Parathyroid adenoma (tissue), 2 donors: ENCODE measurements at regions not wholly inside any gene's neighbourhood (a gene's known extent, or its start where the extent isn't known, plus 50 kb on each side); places are given as distances from the start of the nearest gene placed in this dataset.

Experiments used
- H2AFZ ChIP-seq: fragments of 300-600 bp; sonication (generic); one replicate; pipeline ENCODE4 v1.7.0; 2017; ENCODE audit warnings: antibody characterized with exemption, mild to moderate bottlenecking
- H3K27ac ChIP-seq: fragments of 300-600 bp; sonication (generic); one replicate; pipeline ENCODE4 v1.7.0; 2017
- H3K27me3 ChIP-seq: fragments of 300-600 bp; sonication (generic); one replicate; pipeline ENCODE4 v1.7.0; 2017; ENCODE audit warnings: low read length; ENCODE audit not compliant: control insufficient read depth, insufficient read depth
- H3K36me3 ChIP-seq: fragments of 300-600 bp; sonication (generic); one replicate; pipeline ENCODE4 v1.7.0; 2017; ENCODE audit warnings: low read length; ENCODE audit not compliant: control insufficient read depth, insufficient read depth
- H3K4me1 ChIP-seq: fragments of 300-600 bp; sonication (generic); one replicate; pipeline ENCODE4 v1.7.0; 2017; ENCODE audit warnings: control low read depth
- H3K4me2 ChIP-seq: fragments of 300-600 bp; sonication (generic); one replicate; pipeline ENCODE4 v1.7.0; 2017; ENCODE audit warnings: low read length
- H3K4me3 ChIP-seq: fragments of 300-600 bp; sonication (generic); one replicate; pipeline ENCODE4 v1.7.0; 2017; ENCODE audit warnings: low read depth, low read length
- H3K79me2 ChIP-seq: fragments of 300-600 bp; sonication (generic); one replicate; pipeline ENCODE4 v1.7.0; 2017; ENCODE audit warnings: control low read depth
- H3K9ac ChIP-seq: fragments of 300-600 bp; sonication (generic); one replicate; pipeline ENCODE4 v1.7.0; 2017; ENCODE audit warnings: mild to moderate bottlenecking
- H3K9me3 ChIP-seq: fragments of 300-600 bp; sonication (generic); one replicate; pipeline ENCODE4 v1.7.0; 2017; ENCODE audit warnings: low read length; ENCODE audit not compliant: control insufficient read depth
- CTCF ChIP-seq: fragments of 300-600 bp; sonication (generic); IDR thresholded peaks from one replicate; pipeline ENCODE4 v1.7.0; 2017; ENCODE audit warnings: antibody characterized with exemption, mild to moderate bottlenecking
- donor health status: primary hyperparathyroidism.

GRCh38 chr10:131638880-131639278, 261.9 kb upstream of the PPP2R2D start:
- Histone ChIP-seq H3K27me3 (no peaks in the 10 kb centered on the region), H3K4me3 (no peak overlapping the region), H3K9ac (no peak overlapping the region), H3K4me2 (no peak overlapping the region), H3K9me3 (no peaks in the 10 kb centered on the region), H2AFZ (no peak overlapping the region), H3K36me3 (no peaks in the 10 kb centered on the region), H3K79me2 (no peaks in the 10 kb centered on the region), H3K4me1 (no peaks in the 10 kb centered on the region), H3K27ac (no peak overlapping the region)
- TF ChIP-seq CTCF, result no peak

GRCh38 chr10:131640045-131640644, 260.7 kb upstream of the PPP2R2D start:
- Histone ChIP-seq H3K4me1 (no peaks in the 10 kb centered on the region), H3K27ac (no peak overlapping the region), H3K27me3 (no peaks in the 10 kb centered on the region), H3K9ac (no peak overlapping the region), H3K4me2 (no peak overlapping the region), H3K9me3 (no peaks in the 10 kb centered on the region), H3K79me2 (no peaks in the 10 kb centered on the region), H3K36me3 (no peaks in the 10 kb centered on the region), H3K4me3 (no peak overlapping the region), H2AFZ (no peak overlapping the region)
- no peak for TF ChIP-seq CTCF

GRCh38 chr10:131641231-131641630, 259.6 kb upstream of the PPP2R2D start:
- no peak overlapping the region for H3K4me2 ChIP-seq
- H3K9ac ChIP-seq, result no peak overlapping the region
- no peaks in the 10 kb centered on the region for H3K9me3 ChIP-seq
- no peaks in the 10 kb centered on the region for H3K4me1 ChIP-seq
- no peak for TF ChIP-seq CTCF
- H2AFZ ChIP-seq, result no peak overlapping the region
- H3K4me3 ChIP-seq, result no peak overlapping the region
- no peak overlapping the region for H3K27ac ChIP-seq
- no peaks in the 10 kb centered on the region for H3K36me3 ChIP-seq
- no peaks in the 10 kb centered on the region for H3K27me3 ChIP-seq
- no peaks in the 10 kb centered on the region for H3K79me2 ChIP-seq

- Histone ChIP-seq H3K27ac (no peak overlapping the region), H2AFZ (no peak overlapping the region), H3K4me3 (no peak overlapping the region), H3K4me1 (no peaks in the 10 kb centered on the region), H3K9ac (no peak overlapping the region), H3K4me2 (no peak overlapping the region), H3K79me2 (no peaks in the 10 kb centered on the region), H3K36me3 (no peaks in the 10 kb centered on the region), H3K9me3 (no peaks in the 10 kb centered on the region), H3K27me3 (no peaks in the 10 kb centered on the region)
- TF ChIP-seq CTCF, result no peak
These were observed 258.9 kb upstream of the PPP2R2D start for GRCh38 chr10:131641898-131642297.

- no peaks in the 10 kb centered on the region for H3K36me3 ChIP-seq
- H3K27me3 ChIP-seq, result no peaks in the 10 kb centered on the region
- no peak overlapping the region for H2AFZ ChIP-seq
- no peaks in the 10 kb centered on the region for H3K4me1 ChIP-seq
- no peak overlapping the region for H3K4me3 ChIP-seq
- no peaks in the 10 kb centered on the region for H3K79me2 ChIP-seq
- no peak for TF ChIP-seq CTCF
- H3K4me2 ChIP-seq, result no peak overlapping the region
- H3K9me3 ChIP-seq, result no peaks in the 10 kb centered on the region
- no peak overlapping the region for H3K9ac ChIP-seq
- no peak overlapping the region for H3K27ac ChIP-seq
These were observed 257.8 kb upstream of the PPP2R2D start for GRCh38 chr10:131642966-131643365.
